Fibroblast of lung (primary cell): ENCODE measurements at regions not wholly inside any gene's neighbourhood (a gene's known extent, or its start where the extent isn't known, plus 50 kb on each side); places are given as distances from the start of the nearest gene placed in this dataset.

Experiments used
- DNase-seq, 2 donors: peaks; one replicate each; pipeline versions ENCODE4 v3.0.0 to v3.0.0-alpha.2; 2010; ENCODE audit warnings: low read depth in 2 of 2
- H2AFZ ChIP-seq: 2 replicates; pipeline ENCODE4 v1.5.1; 2012; ENCODE audit warnings: low read length, control low read depth, inconsistent platforms
- H3K27ac ChIP-seq: 2 replicates; pipeline ENCODE4 v1.5.1; 2011; ENCODE audit warnings: low read length, control low read depth; ENCODE audit not compliant: insufficient read depth
- H3K27me3 ChIP-seq: 2 replicates; pipeline ENCODE4 v1.5.1; 2011; ENCODE audit warnings: mild to moderate bottlenecking, low read length; ENCODE audit not compliant: control insufficient read depth, insufficient read depth
- H3K36me3 ChIP-seq: 2 replicates; pipeline ENCODE4 v1.5.1; 2011; ENCODE audit warnings: low read length; ENCODE audit not compliant: control insufficient read depth, insufficient read depth
- H3K4me1 ChIP-seq: 2 replicates; pipeline ENCODE4 v1.5.1; 2011; ENCODE audit warnings: low read length; ENCODE audit not compliant: control insufficient read depth, insufficient read depth; ENCODE audit errors: extremely low read depth
- H3K4me2 ChIP-seq: 2 replicates; pipeline ENCODE4 v1.5.1; 2011; ENCODE audit warnings: low read length, control low read depth; ENCODE audit not compliant: insufficient read depth; ENCODE audit errors: extremely low read depth
- H3K4me3 ChIP-seq, 4 experiments: fragments of 200-600 bp in 1 of 4; sonication (generic) in 1 of 4; replicated peaks in 1 of 4; 2 replicates each; pipeline ENCODE4 v1.5.1; 2011 to 2016; ENCODE audit warnings: low read length in 4 of 4, low read depth in 3 of 4, mild to moderate bottlenecking in 3 of 4, control low read depth in 2 of 4, inconsistent platforms in 1 of 4, mixed read lengths in 1 of 4; ENCODE audit not compliant: insufficient read depth in 1 of 4; ENCODE audit errors: control extremely low read depth in 1 of 4
- H3K79me2 ChIP-seq: 2 replicates; pipeline ENCODE4 v1.5.1; 2012; ENCODE audit warnings: mild to moderate bottlenecking, low read length, inconsistent platforms; ENCODE audit not compliant: control insufficient read depth, insufficient read depth
- H3K9ac ChIP-seq: 2 replicates; pipeline ENCODE4 v1.5.1; 2011; ENCODE audit warnings: mild to moderate bottlenecking, low read length, control low read depth; ENCODE audit not compliant: insufficient read depth
- H3K9me3 ChIP-seq: 2 replicates; pipeline ENCODE4 v1.5.1; 2012; ENCODE audit warnings: low read depth, low read length; ENCODE audit not compliant: control insufficient read depth, insufficient read depth
- H4K20me1 ChIP-seq: 2 replicates; pipeline ENCODE4 v1.5.1; 2011; ENCODE audit warnings: low read length; ENCODE audit not compliant: control insufficient read depth, insufficient read depth; ENCODE audit errors: extremely low read depth
- EZH2 ChIP-seq: IDR thresholded peaks from 2 replicates; pipeline ENCODE4 v1.5.1; 2012; ENCODE audit warnings: low read length, control low read depth, mild to moderate bottlenecking; ENCODE audit errors: missing control alignments
- TF ChIP-seq, protein P1 (sequence below), 2 donors: IDR thresholded peaks in 1 of 2; conservative IDR thresholded peaks in 1 of 2; 1 replicate in 1 of 2; 2 replicates in 1 of 2; pipeline ENCODE4 v1.5.1; 2011 to 2012; ENCODE audit warnings: low read length in 2 of 2, control low read depth in 1 of 2, inconsistent platforms in 1 of 2, low read depth in 1 of 2, mild to moderate bottlenecking in 1 of 2

DNA sequence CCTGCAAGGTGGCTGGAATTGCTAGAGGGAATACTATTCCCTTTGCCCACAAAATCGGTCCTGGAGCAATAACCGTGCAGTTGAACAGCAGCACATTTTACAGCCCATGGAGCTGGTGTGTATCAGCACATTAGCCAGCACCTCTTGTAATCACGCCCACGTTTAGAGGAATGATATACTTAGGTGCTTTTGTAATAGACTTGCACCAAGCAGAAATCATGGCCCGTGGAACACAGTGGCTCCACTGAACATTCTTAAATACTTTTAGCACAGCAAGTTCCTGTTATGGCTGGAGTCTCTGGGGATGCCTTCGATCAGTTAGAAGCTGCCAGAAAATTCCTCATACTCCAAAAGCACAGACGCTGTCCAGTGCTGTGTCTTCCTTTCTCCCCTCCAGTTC, 218.1 kb upstream of the FAM78B start:
- Histone ChIP-seq H3K4me3 (no peak overlapping the region), H3K4me1 (no peaks in the 10 kb centered on the region), H2AFZ (no peak overlapping the region), H3K79me2 (no peaks in the 10 kb centered on the region), H3K9ac (no peak overlapping the region), H3K9me3 (no peaks in the 10 kb centered on the region), H4K20me1 (no peaks in the 10 kb centered on the region), H3K36me3 (no peaks in the 10 kb centered on the region), H3K27ac (no peak overlapping the region), H3K27me3 (no peaks in the 10 kb centered on the region), H3K4me2 (no peak overlapping the region)
- no peak for DNase-seq
- TF ChIP-seq, protein P1, sequence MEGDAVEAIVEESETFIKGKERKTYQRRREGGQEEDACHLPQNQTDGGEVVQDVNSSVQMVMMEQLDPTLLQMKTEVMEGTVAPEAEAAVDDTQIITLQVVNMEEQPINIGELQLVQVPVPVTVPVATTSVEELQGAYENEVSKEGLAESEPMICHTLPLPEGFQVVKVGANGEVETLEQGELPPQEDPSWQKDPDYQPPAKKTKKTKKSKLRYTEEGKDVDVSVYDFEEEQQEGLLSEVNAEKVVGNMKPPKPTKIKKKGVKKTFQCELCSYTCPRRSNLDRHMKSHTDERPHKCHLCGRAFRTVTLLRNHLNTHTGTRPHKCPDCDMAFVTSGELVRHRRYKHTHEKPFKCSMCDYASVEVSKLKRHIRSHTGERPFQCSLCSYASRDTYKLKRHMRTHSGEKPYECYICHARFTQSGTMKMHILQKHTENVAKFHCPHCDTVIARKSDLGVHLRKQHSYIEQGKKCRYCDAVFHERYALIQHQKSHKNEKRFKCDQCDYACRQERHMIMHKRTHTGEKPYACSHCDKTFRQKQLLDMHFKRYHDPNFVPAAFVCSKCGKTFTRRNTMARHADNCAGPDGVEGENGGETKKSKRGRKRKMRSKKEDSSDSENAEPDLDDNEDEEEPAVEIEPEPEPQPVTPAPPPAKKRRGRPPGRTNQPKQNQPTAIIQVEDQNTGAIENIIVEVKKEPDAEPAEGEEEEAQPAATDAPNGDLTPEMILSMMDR (conservative IDR thresholded peaks at IDR 0.05 in 1 of 2, IDR thresholded peaks at IDR 0.05 in 1 of 2; ENCODE audit: low read depth in 1 of 2, low read length in 2 of 2), result no peak
- TF ChIP-seq EZH2, result no peak

DNA sequence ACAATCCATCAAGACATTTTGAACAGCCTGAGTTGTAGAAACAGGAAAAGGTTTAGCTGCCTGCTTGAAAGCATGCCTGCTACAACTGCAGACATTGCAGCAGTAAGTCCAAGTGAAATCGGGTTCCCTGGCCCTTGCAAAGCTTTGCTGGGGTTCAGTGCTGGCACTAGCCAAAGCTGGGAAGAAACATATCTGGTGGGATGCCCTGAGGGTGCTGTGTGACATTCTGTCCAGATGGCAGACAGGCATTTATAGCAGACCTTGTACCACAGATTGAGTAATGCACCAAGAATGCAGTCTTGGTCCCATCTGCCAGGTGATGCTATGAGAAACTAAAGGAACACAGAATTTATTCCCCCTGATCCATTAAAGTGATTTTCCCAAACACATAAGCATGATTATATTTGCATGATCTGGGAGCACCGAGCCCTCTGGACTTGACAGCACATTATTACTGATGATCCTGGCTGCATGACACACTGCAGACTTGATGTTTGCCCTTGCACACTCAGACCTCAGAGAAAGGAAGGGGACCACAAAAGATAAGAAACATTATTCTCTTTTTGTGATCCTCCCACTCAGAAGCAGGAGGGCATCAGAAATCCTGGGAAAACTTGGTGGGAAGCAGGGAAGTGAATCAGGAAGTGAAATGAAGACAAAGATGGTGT, 223.7 kb upstream of the FAM78B start:
- Histone ChIP-seq H3K79me2 (no peaks in the 10 kb centered on the region), H3K27me3 (no peaks in the 10 kb centered on the region), H3K9me3 (no peaks in the 10 kb centered on the region), H3K36me3 (no peaks in the 10 kb centered on the region), H3K9ac (no peak overlapping the region), H3K4me3 (no peak overlapping the region), H2AFZ (no peak overlapping the region), H4K20me1 (no peaks in the 10 kb centered on the region), H3K4me2 (no peak overlapping the region), H3K27ac (no peak overlapping the region), H3K4me1 (no peaks in the 10 kb centered on the region)
- TF ChIP-seq EZH2, result no peak
- TF ChIP-seq, protein P1 (conservative IDR thresholded peaks at IDR 0.05 in 1 of 2, IDR thresholded peaks at IDR 0.05 in 1 of 2; ENCODE audit: low read depth in 1 of 2, low read length in 2 of 2), result no peak
- no peak for DNase-seq

DNA sequence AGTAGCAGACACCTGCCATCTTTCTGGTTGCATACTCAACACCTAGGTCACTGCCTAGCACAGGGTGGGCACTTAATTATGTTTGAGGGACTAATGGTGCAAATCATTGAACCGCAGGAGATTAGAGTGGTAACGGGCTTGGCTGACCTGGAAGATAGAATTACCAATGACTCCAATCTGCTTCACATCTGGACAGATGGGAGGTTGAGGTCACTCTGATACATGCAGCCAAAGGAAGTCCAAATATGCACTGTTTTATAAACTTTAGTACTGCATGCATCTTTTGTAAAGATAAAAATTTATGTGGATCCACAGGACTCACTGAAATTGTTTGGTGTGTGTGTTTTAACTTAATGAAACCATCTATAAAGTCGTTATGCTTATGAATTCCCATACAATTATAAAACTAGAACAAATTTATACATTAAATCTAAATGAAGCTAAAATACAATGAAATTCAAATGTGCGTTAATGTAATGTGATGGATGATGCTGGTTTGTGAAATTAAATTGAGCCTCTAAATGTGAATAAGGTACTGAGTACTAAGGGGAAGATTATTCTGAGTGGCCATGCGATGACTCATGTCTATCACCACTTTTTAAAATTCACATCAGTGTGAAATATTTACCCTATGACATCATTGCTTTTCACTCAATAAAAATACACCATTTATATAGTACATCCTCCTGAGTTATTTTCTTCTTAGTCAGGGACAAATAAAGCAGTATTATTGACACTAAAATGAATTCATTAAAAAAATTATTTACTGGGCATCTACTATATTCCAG, 224.7 kb upstream of the FAM78B start:
- no peaks in the 10 kb centered on the region for H3K9me3 ChIP-seq
- DNase-seq, result peak in 1 of 2 donors; percentile 35
- no peaks in the 10 kb centered on the region for H3K27me3 ChIP-seq
- H2AFZ ChIP-seq, result no peak overlapping the region
- no peak overlapping the region for H3K27ac ChIP-seq
- H3K4me1 ChIP-seq, result no peaks in the 10 kb centered on the region
- TF ChIP-seq, protein P1 (conservative IDR thresholded peaks at IDR 0.05 in 1 of 2, IDR thresholded peaks at IDR 0.05 in 1 of 2; ENCODE audit: low read depth in 1 of 2, low read length in 2 of 2), result no peak
- no peak for TF ChIP-seq EZH2
- H3K79me2 ChIP-seq, result no peaks in the 10 kb centered on the region
- no peak overlapping the region for H3K4me3 ChIP-seq
- H4K20me1 ChIP-seq, result no peaks in the 10 kb centered on the region
- H3K9ac ChIP-seq, result no peak overlapping the region
- no peaks in the 10 kb centered on the region for H3K36me3 ChIP-seq
- H3K4me2 ChIP-seq, result no peak overlapping the region
